Breast epithelium (tissue), 3 donors: ENCODE measurements at regions not wholly inside any gene's neighbourhood (a gene's known extent, or its start where the extent isn't known, plus 50 kb on each side); places are given as distances from the start of the nearest gene placed in this dataset.

ENCODE experiments used
- POLR2A ChIP-seq: fragments of 450-650 bp; IDR thresholded peaks from one replicate; pipeline ENCODE4 v1.6.1; 2016; ENCODE audit warnings: antibody characterized with exemption, mild to moderate bottlenecking, moderate library complexity
- TF ChIP-seq, protein P1 (sequence below), 3 donors: fragments of 450-650 bp; IDR thresholded peaks; one replicate each; pipeline ENCODE4 v1.5.1; 2016 to 2017; ENCODE audit warnings: antibody characterized with exemption in 3 of 3, mild to moderate bottlenecking in 3 of 3, moderate library complexity in 3 of 3

DNA sequence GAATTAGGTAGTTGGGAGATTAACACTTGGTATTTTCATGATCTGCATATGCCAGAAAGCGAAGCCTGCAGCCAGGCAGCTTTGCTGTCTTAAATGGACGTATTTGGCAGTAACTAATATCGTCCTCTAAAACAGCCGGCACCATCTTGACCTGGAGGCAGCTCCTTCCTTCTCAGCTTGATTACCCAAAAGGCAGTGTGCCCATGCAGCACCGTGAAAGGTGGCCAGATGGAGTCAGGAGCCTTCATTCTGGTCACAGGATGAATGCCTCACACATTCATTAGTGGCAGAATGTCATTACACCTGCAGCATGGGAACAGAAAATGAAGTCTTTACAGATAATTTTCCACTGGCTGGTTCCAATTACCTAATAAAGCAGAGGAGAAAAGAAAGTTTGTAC is 59.0 kb upstream of the FLT1 start:
- TF ChIP-seq, protein P1, sequence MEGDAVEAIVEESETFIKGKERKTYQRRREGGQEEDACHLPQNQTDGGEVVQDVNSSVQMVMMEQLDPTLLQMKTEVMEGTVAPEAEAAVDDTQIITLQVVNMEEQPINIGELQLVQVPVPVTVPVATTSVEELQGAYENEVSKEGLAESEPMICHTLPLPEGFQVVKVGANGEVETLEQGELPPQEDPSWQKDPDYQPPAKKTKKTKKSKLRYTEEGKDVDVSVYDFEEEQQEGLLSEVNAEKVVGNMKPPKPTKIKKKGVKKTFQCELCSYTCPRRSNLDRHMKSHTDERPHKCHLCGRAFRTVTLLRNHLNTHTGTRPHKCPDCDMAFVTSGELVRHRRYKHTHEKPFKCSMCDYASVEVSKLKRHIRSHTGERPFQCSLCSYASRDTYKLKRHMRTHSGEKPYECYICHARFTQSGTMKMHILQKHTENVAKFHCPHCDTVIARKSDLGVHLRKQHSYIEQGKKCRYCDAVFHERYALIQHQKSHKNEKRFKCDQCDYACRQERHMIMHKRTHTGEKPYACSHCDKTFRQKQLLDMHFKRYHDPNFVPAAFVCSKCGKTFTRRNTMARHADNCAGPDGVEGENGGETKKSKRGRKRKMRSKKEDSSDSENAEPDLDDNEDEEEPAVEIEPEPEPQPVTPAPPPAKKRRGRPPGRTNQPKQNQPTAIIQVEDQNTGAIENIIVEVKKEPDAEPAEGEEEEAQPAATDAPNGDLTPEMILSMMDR (IDR thresholded peaks at IDR 0.05) = no peak
- TF ChIP-seq POLR2A = no peak
